ENCODE measurements at regions not wholly inside any gene's neighbourhood (a gene's known extent, or its start where the extent isn't known, plus 50 kb on each side); places are given as distances from the start of the nearest gene placed in this dataset.

DNA sequence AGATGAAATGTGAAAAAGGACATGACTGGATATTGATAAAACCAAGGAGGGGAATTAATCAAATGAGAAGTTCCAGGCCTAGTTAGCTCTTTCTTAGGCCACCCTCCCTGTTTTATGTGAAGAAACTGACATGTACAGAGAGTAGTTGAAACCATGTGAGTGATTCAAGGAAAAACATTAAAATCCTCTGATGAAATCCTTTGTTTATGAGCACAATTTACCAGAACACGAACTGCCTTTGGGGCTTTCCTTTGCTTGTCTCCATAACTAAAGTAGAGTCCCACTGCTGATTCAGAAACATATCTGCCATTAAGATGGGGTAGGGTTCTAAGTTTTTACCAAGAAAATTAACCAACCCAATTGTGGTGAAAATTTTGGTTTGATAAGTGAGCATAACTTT lies 558.3 kb downstream of the NR2F2 start:
- in situ Hi-C loops (cut with MboI; ENCODE audit: low sequenced_read_pairs in 4 of 4) = loop anchor here in 1 of 4 donors (25.0 kb wide), 1 partner anchor 526 kb away; no protein-coding TSS in a partner anchor
- intact Hi-C loops (cut with DNase I; ENCODE audit: low total_unique reads) = no loop called here
- H3K36me3 ChIP-seq = no peaks in the 10 kb centered on the region
- no peak overlapping the region for H3K27ac ChIP-seq
- H3K4me3 ChIP-seq = no peak overlapping the region
- TF ChIP-seq, protein P1, sequence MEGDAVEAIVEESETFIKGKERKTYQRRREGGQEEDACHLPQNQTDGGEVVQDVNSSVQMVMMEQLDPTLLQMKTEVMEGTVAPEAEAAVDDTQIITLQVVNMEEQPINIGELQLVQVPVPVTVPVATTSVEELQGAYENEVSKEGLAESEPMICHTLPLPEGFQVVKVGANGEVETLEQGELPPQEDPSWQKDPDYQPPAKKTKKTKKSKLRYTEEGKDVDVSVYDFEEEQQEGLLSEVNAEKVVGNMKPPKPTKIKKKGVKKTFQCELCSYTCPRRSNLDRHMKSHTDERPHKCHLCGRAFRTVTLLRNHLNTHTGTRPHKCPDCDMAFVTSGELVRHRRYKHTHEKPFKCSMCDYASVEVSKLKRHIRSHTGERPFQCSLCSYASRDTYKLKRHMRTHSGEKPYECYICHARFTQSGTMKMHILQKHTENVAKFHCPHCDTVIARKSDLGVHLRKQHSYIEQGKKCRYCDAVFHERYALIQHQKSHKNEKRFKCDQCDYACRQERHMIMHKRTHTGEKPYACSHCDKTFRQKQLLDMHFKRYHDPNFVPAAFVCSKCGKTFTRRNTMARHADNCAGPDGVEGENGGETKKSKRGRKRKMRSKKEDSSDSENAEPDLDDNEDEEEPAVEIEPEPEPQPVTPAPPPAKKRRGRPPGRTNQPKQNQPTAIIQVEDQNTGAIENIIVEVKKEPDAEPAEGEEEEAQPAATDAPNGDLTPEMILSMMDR (IDR thresholded peaks at IDR 0.05 in 4 of 5, conservative IDR thresholded peaks at IDR 0.05 in 1 of 5) = no peak
- TF ChIP-seq POLR2A (IDR thresholded peaks at IDR 0.05) = no peak
- DNase-seq (no peak), ATAC-seq (no peak)
- no peaks in the 10 kb centered on the region for H3K27me3 ChIP-seq
- H3K4me1 ChIP-seq = no peaks in the 10 kb centered on the region
- no peaks in the 10 kb centered on the region for H3K9me3 ChIP-seq

DNA sequence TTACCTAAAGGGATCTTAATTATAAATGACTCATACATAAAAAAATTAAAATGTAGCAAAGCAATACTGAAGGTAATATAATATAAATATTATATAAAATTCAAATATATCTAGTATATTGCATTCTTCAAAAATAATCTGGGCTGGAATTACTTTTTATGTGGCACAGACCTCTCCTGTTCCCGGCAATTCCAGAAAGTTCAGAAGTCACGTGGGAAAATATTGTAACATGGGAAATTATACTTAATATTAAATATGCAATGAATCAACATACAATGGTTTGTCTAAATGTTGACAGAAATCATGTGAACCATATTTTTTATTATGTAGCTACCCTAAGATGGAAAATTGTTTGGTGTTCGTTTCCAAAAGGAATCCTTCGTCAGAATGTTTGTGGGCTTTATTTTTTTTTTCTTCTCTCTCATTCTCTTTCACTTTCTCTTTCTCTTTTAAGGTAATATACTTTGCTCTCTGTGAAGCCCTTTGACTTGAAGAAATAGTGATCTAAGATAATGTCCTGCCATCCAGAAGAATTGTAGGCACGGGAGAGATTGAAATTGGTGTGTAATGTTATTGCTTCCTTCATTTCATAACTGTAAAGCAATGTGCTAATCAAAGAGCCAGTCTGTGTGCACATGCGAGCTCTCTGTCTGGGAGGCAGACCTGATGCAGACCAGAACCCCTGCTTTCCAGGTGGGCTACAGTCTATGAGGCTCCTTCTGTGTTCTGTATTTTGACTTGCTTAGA lies 559.4 kb downstream of the NR2F2 start:
- Histone ChIP-seq H3K9me3 (no peaks in the 10 kb centered on the region), H3K27me3 (no peaks in the 10 kb centered on the region), H3K4me3 (peak overlapping the region; percentile 37 to 51 (median 42)), H3K4me1 (no peaks in the 10 kb centered on the region), H3K27ac (no peak overlapping the region), H3K36me3 (no peaks in the 10 kb centered on the region)
- intact Hi-C loops (cut with DNase I; ENCODE audit: low total_unique reads) = loop anchor here (5.0 to 10.0 kb wide), 3 partner anchors 533 to 1635 kb away; no protein-coding TSS in a partner anchor
- DNase-seq = no peak
- no peak for TF ChIP-seq POLR2A (IDR thresholded peaks at IDR 0.05)
- TF ChIP-seq, protein P1 (IDR thresholded peaks at IDR 0.05 in 4 of 5, conservative IDR thresholded peaks at IDR 0.05 in 1 of 5) = no peak
- in situ Hi-C loops (cut with MboI; ENCODE audit: low sequenced_read_pairs in 4 of 4) = loop anchor here in 1 of 4 donors (25.0 kb wide), 1 partner anchor 528 kb away; no protein-coding TSS in a partner anchor
- no peak for ATAC-seq

DNA sequence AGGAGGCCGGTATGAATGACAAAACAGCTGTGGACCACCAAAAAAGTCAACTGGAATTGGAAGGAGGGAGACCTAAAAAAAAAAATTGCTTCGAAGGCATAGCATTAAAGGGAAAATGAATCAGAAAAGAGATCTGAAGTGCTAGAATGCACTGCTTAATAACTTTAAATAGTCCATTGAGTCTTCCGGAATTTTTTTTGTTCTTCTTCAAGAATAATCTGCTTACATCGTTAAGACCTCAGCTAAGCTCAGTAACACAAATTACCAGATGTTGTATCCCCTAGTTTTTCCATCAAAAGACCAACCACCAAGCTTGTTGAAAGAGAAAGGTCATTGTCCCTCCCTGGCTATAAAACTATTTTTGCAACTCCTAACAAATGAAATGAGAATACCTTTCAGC lies 560.5 kb downstream of the NR2F2 start:
- Histone ChIP-seq H3K27me3 (no peaks in the 10 kb centered on the region), H3K9me3 (no peaks in the 10 kb centered on the region), H3K27ac (peak overlapping the region in 1 of 4 donors; percentile 36), H3K36me3 (no peaks in the 10 kb centered on the region), H3K4me1 (no peaks in the 10 kb centered on the region), H3K4me3 (peak overlapping the region in 3 of 4 donors; percentile 8 to 51 (median 37))
- no peak for ATAC-seq
- TF ChIP-seq, protein P1 (IDR thresholded peaks at IDR 0.05 in 4 of 5, conservative IDR thresholded peaks at IDR 0.05 in 1 of 5) = no peak
- TF ChIP-seq POLR2A (IDR thresholded peaks at IDR 0.05) = no peak
- intact Hi-C loops (cut with DNase I; ENCODE audit: low total_unique reads) = loop anchor here (5.0 to 10.0 kb wide), 3 partner anchors 534 to 1636 kb away; no protein-coding TSS in a partner anchor
- in situ Hi-C loops (cut with MboI; ENCODE audit: low sequenced_read_pairs in 4 of 4) = loop anchor here in 1 of 4 donors (25.0 kb wide), 1 partner anchor 529 kb away; no protein-coding TSS in a partner anchor
- no peak for DNase-seq

DNA sequence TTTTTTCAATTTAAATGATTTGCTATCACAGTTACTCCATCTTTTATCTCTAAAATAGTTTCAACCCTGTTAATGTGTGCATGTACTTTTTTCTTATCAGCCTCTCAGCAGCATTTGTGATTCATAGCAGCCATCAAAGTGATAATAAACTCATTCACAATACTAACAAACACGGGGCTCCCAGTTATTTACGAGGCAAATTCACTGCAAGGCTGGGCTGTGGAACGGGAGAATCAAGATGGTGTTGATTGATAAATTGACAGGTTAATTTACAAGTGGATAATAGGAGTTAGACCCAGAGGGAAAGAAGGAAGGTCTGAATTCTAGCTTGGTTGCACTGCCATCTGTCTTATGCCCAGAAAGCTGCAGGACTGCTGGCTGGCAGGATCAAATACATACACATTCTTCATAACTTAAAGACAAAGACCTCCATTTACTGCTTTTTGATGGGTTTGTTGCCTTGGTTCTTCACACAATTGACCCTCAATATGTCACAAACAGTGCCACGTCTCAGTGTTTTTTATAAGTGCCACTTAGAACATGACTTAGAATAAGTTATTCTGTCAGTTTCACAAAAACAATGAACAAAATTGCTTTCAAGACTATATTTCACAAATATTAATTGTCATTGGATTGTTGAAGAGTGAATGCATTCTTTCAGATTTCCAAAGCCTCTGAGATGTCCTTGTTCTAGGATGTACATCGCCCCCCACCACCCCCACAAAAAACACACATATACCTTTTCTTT lies 562.8 kb downstream of the NR2F2 start:
- Histone ChIP-seq H3K36me3 (no peaks in the 10 kb centered on the region), H3K4me1 (no peaks in the 10 kb centered on the region), H3K9me3 (no peaks in the 10 kb centered on the region), H3K4me3 (no peak overlapping the region), H3K27me3 (no peaks in the 10 kb centered on the region), H3K27ac (no peak overlapping the region)
- TF ChIP-seq, protein P1 (IDR thresholded peaks at IDR 0.05 in 4 of 5, conservative IDR thresholded peaks at IDR 0.05 in 1 of 5) = peak in 1 of 5 experiments; percentile 36
- no peak for TF ChIP-seq POLR2A (IDR thresholded peaks at IDR 0.05)
- ATAC-seq (no peak), DNase-seq (no peak)
- intact Hi-C loops (cut with DNase I; ENCODE audit: low total_unique reads) = loop anchor here (5.0 to 10.0 kb wide), 3 partner anchors 536 to 1639 kb away; no protein-coding TSS in a partner anchor
- in situ Hi-C loops (cut with MboI; ENCODE audit: low sequenced_read_pairs in 4 of 4) = loop anchor here in 1 of 4 donors (25.0 kb wide), 1 partner anchor 531 kb away; no protein-coding TSS in a partner anchor

Data from gastrocnemius medialis (tissue), 4 donors.